Left forelimb (tissue), 1 donor: ENCODE measurements at regions not wholly inside any gene's neighbourhood (a gene's known extent, or its start where the extent isn't known, plus 50 kb on each side); places are given as distances from the start of the nearest gene placed in this dataset.
A peak's percentile ranks its signal among the peaks of the same experiment; 100 is the strongest.

ENCODE experiments used
- DNase-seq: peaks from one replicate; pipeline ENCODE4 v3.0.0-alpha.2; 2018; ENCODE audit warnings: low spot score

DNA sequence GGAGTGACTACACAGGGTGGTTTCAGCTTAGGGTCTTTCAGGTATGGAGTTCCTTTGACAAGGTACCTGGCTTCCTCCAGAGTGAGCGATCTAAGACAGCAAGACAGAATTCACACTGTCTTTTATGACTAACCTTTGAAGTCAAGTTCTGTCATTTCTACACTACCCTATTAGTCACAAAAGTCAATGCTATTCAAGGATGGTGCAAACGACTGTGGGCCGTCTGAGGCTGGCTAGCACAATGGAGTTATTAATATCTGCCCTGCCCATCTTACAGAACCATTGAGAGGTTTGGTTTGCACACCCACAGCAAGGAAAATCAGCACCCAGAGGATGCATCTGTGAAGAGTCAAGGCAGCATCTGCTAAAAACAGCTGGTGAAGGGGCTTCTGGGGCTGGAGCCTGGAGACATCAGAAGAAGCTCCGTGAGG, 62.9 kb upstream of the XCR1 start:
- DNase-seq = no peak

DNA sequence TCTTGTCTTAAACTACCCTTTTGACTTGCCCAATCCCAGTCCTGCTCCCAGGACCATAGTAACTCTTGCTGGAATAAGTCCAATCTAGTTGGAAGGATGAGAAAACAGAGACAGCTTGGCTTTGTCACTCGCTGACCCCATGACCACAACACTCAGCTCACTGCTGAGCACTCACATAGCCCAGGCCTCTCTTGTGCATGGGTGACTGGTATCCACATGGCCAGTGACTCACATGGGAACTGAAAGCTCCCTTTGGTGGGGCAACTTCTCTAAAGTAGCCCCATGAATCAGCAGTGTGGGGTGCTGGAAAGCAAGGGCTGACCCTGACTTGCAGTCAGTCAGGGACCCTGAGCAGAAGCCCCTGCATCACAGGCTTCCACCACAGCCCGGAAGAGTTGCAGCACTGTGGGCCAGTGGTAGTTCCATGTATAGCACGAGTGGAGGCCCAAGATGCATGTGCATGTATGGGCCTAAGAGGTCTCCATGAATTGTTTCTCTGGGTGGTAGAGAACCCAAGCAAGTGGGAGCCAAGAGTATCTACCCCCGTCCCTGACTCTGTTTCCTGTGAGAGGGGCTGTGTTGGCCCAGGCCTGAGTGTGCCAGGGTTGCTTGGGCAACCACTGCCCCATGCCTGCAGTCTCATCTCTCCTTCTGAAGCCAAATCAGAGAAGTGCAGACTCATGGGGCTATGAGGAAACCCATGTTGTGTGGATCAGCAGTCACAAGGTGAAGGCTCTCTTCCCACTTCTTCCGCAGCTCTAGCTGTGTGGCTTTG, 62.1 kb upstream of the XCR1 start:
- DNase-seq = no peak

DNA sequence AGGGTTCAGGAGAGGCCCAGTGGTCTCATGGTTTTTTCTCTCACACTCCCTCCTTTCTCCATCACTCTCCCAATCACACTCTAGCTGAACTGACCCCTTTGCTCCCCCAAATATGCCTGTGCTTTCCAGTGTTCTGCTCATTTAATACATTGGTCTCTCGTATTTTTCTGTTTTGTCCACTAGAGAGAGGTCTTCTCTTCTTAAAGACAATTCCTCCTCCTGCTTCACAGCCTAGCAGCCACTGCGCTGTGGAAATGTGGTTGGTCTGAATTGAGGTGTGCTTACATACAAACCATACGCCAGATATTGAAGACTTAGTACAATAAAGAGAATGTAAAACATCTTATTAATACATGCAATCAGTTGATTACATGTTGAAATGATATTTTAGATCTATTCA, 60.6 kb upstream of the XCR1 start:
- no peak for DNase-seq

DNA sequence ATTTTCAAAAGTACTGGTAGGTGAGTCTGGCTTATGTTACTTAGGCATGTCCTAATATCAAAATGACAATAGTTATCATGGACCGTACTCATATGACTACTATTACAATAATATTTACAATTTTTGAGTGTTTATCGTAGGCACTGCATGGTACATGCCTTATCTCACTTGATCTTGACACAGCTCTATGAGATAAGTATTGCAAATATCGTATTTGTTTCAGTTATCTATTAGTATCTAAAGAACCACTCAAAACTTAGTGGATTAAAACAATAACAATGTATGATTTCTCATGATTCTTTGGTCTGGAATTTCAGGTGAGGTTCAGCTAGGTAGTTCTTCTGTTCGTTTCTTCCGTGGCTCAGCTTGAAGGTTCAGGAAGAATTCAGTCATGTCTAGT, 59.7 kb upstream of the XCR1 start:
- DNase-seq = no peak

DNA sequence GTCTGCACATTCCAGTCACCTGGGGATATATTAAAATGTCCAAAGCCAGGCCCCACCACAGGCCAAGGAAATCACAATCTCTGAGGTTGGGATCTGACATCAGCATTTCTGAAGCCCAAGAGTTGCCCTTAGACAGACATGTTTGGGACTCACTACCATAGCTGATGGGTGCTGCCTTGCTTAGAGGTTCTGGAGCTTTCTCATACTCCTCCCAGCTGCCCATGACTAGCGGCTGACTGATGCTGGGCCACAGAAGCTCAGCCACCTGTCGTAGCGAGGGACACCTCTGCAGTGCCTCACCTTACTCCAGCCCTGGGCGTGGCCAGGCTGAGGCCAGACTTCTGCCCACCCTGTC, 58.8 kb upstream of the XCR1 start:
- no peak for DNase-seq

DNA sequence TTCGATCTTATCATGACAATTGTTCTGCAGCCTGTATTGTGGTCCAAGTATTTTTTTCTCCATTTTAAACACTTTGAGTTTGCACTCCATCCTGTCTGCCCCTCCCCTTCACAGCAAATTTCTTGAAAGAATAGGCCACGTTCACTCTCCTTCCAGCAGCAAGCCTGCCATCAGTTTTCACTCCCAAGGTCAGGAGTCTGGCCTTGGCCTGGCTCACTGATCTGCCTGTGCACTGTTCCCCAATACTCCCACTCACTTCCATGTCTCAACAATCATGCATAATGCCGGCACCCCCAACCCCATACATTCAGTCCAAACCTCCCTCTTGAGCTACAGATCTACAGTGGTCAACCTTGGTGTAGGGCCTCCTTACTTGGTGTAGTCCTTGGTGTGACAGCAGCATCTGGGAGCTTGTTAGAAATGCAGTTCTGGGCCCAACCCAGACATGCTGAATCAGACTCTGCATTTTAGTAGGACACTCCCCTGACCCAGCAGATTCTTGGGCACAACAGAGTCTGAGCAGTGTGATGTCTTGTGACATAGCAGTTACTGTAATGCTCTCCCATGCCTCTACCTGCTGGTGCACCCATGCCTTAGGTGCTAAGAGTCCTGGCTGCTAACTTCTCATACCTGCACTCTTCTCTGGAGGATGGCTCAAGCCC, 58.3 kb upstream of the XCR1 start:
- DNase-seq = no peak

DNA sequence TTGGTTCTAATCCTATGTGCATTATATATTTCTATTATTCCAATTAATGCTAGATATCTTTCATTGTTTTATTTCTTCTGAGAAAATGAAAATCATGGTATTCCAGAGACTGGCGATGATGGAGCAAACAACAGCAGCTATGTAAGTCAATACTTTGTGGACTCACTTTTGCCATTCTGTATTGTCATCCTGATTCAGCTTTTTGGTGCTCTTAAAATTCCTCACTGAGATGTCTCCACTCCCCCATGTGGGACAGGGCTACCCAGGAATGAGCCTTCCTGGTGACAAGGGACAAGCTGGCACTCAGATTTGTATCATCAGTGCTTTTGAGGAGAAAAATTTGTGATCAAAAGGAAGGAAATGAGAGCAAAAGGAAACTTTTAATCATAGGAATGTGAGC, 56.7 kb upstream of the XCR1 start:
- DNase-seq = no peak

DNA sequence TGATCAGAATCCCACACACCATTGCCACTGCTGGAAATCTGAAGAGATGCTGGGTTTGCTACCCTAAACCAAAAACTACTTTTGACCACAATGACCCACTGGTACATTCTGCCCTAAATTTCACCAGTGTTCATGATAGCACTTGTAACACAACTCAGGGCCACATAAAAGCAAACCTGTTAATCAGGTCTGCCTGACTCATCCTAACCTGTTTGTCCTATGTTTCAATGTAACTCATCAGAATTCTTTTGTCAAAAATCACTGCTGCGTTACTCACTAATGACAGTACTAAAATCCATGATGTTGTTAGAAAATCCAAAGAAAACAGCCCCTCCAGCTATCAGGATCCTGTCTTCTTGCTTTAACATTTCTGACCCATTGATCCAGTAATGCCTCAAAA, 55.6 kb upstream of the XCR1 start:
- no peak for DNase-seq

DNA sequence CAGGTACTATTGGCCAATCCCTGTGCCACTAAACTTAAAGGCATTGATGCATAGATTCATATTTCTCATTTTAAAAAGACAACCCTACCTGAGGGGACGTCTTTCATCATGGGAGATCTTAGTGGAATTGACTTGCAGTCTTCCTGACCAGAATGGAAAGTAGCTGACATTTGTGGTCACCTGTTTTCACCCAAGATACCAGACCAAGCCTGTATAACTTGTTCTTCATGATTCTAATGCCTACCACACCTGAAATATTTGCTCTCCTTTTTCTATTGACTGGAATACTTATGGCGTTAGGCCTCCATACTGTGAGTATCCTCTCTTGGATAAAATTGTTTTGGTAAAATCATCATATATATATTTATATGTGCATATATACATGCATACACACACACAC, 54.7 kb upstream of the XCR1 start:
- no peak for DNase-seq

DNA sequence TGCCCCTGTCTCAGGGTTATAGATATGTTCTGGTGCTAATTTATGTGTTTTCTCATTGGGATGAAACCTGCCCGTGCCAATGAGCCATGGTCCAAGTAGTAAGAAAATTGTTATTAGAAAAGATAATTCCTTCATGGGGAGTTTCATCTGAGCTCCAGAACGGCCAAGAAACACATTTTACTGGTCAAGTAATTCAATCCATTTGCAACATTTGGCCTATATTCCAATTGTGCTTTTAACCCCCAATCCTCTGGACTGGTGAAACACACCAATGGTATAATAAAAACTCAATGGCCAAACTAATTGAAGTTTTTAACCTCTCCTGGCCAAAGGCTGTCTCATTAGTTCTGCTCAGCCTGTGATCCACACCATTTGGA, 53.7 kb upstream of the XCR1 start:
- no peak for DNase-seq

DNA sequence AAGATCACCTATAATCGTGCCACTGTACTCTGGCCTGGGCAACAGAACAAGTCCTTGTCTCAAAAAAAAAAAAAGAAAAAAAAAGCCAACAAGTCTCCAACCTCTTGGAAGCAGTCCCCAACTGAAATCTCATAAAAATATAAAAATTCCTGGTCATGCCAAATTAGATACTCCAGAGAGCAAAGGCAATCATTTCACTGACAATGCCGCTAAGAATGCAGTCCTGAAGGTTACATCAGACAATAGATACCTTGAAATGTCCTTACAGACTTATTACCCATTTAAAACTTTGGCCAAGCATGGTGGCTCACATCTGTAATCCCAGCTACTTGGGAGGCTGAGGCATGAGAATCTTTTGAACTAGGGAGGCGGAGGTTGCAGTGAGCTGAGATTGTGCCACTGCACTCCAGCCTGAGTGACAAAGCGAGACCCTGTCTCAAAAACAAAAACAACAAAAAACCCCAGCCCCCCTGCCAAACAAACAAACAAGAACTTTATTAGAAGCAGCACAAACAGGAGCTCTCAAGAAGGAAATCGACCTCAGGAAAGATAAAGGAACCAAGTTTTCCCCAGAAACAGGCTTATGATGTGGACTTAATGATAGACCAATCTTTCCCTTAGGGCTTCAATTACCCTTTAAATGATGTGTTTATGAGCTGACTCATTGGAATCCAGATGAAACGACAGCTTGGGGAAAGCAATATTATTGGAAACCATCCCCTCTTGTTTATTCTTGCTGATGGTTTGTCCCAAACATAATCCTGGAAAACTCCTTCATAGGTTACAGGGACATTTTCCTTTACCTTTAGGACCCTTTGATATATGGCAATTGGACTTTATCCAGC, 53.1 kb upstream of the XCR1 start:
- no peak for DNase-seq

DNA sequence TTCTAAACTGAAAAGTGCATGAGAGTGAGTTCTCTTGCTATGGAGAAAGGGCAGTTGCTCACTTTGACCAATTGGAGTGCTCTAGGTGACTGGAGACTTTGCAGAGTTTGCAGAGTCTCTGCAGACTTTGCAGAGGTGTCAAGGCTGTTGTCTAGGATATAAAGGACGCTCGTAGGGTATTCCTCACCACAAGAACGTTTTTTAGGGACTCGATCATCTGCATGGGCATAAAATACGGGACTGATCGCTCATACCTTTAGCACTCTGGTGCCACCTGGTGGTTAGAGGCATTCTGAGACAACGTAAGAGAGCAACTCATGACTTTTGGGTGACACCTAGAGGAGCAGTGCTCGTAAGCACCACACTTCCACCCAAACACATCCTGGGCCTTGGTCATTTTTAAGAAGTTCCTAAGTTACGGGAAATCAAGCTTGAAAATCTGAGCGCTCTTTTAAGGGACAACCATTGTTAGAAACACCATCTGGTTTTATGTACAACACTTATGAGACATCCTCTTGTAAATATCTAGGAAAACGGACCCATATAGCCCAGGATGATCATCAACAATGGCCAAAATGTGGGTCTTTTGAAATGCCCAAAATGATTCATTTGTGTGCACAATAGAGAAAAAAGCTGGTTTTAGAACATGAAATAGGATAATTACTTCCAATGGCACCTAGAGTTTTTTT, 51.6 kb upstream of the XCR1 start:
- peak; percentile 88 for DNase-seq
